ENCODE measurements at regions not wholly inside any gene's neighbourhood (a gene's known extent, or its start where the extent isn't known, plus 50 kb on each side); places are given as distances from the start of the nearest gene placed in this dataset.
"Not testable (repeated sequence)": the region's sequence is repeated elsewhere in the genome, so short reads cannot be mapped to it uniquely, and the experiment has no call there.

- peak; percentile 9 to 34 (median 28) for TF ChIP-seq CTCF (IDR thresholded peaks at IDR 0.05)
- H3K4me3 ChIP-seq; intact Hi-C loops (cut with DNase I); H3K27me3 ChIP-seq; H3K4me1 ChIP-seq; H3K27ac ChIP-seq (replicated peaks in 1 of 4); DNase-seq (ENCODE audit: extremely low spot score); H3K9me3 ChIP-seq; H3K36me3 ChIP-seq: not testable (repeated sequence)
- 69% methylated on average over 1 of the region's 1 CpG for WGBS
Observed at GRCh38 chr15:22719980-22720379, 66.5 kb upstream of the NIPA1 start.

GRCh38 chr15:22726104-22726503, 60.3 kb upstream of the NIPA1 start:
- H3K36me3 ChIP-seq; H3K27ac ChIP-seq (replicated peaks in 1 of 4); DNase-seq (ENCODE audit: extremely low spot score); H3K4me3 ChIP-seq; H3K4me1 ChIP-seq; H3K27me3 ChIP-seq; intact Hi-C loops (cut with DNase I); H3K9me3 ChIP-seq: not testable (repeated sequence)
- 83% methylated on average over 1 of the region's 2 CpGs for WGBS

DNA sequence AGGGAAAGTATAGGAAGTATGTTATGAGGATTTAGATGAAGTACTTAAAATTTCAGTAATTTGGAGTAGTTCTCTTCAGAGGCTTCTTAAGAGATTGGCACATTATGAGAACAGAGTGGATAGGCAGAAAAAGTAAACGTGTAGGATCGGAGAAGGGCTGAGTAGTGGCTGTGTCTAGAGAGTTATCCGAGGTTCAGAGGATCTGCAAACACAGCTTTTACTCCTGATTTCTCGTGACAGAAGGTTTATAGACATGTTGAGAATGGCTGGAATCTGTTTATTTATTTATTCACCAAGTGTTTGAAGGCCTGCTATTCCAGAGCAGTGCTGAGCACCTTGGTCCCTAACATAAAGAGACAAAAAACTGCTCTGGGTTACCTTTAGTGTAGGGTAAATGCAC, 51.4 kb upstream of the NIPA1 start:
- H3K4me1 ChIP-seq; H3K27me3 ChIP-seq; H3K9me3 ChIP-seq; H3K4me3 ChIP-seq; H3K36me3 ChIP-seq; H3K27ac ChIP-seq (replicated peaks in 1 of 4); intact Hi-C loops (cut with DNase I); DNase-seq (ENCODE audit: extremely low spot score): not testable (repeated sequence)
- 47% methylated on average over 4 of the region's 4 CpGs for WGBS

DNA sequence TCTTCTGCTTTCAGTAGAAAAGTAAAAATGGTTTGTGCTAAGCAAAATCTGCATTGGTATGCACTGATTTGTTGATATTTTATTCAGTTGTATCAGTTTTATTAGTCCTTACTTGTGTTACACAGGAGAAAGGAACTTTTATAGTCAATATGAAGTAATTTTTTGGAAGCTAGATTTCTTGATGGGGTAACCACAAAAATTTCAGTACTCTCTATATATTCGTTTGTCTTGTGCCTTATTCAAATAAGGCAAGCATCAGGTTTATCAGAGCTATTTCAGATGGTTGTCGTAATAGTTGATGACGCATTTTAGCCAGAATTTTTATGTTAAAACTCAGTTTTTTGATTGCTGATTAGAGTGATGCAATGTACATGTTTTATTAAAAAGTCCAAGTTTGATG, 50.7 kb upstream of the NIPA1 start:
- Histone ChIP-seq H3K4me1 (no peaks in the 10 kb centered on the region), H3K36me3 (peaks cover 0 to 4% (median 0%) of the 10 kb centered on the region in 4 donors), H3K27ac (replicated peaks in 1 of 4) (no peak overlapping the region), H3K9me3 (no peaks in the 10 kb centered on the region), H3K27me3 (no peaks in the 10 kb centered on the region), H3K4me3 (no peak overlapping the region)
- DNase-seq (ENCODE audit: extremely low spot score), result no peak
- intact Hi-C loops (cut with DNase I), result no loop called here
- 95% methylated on average over 3 of the region's 3 CpGs for WGBS
- no peak for TF ChIP-seq EP300 (IDR thresholded peaks at IDR 0.05)
- no peak for TF ChIP-seq POLR2AphosphoS5 (IDR thresholded peaks at IDR 0.05)

DNA sequence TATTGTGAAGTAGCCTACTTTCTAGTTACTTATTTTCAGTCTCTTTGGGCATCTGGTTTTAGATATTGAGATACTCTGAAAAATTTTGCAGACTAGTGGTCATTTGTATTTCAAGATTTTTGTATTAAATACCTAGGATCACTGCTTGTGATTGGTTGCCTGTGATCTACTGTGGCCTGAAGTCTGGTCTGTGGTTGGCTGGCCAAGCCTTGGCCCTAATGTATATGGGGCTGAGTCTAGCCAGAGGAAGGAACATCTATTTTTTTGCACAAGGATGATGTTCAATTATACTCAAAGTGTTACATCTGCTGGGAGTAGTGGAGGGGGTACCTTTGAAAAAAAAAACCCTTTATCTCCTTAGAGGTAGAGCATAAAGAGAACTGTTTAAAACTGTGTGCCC, 50.2 kb upstream of the NIPA1 start:
- H3K4me3 ChIP-seq; H3K36me3 ChIP-seq; H3K9me3 ChIP-seq; H3K27me3 ChIP-seq; DNase-seq (ENCODE audit: extremely low spot score); H3K4me1 ChIP-seq; H3K27ac ChIP-seq (replicated peaks in 1 of 4); intact Hi-C loops (cut with DNase I): not testable (repeated sequence)

Small RNA genes in the stretch of these regions (small RNA-seq; reads per million reads assigned to genes)
- 0 reads per million in 3 donors for gene AC138649.4
- gene RN7SL495P, result 0 reads per million in 3 donors
